Ammon's horn (tissue), 1 donor: ENCODE measurements at regions not wholly inside any gene's neighbourhood (a gene's known extent, or its start where the extent isn't known, plus 50 kb on each side); places are given as distances from the start of the nearest gene placed in this dataset.
"Not testable (repeated sequence)": the region's sequence is repeated elsewhere in the genome, so short reads cannot be mapped to it uniquely, and the experiment has no call there.

Experiments
- DNase-seq: peaks from one replicate; pipeline ENCODE4 v3.0.0-alpha.2; 2016; ENCODE audit warnings: low spot score

- DNase-seq, result no peak
Observed at GRCh38 chr4:117135634-117136354, 50.4 kb upstream of the TRAM1L1 start.

DNA sequence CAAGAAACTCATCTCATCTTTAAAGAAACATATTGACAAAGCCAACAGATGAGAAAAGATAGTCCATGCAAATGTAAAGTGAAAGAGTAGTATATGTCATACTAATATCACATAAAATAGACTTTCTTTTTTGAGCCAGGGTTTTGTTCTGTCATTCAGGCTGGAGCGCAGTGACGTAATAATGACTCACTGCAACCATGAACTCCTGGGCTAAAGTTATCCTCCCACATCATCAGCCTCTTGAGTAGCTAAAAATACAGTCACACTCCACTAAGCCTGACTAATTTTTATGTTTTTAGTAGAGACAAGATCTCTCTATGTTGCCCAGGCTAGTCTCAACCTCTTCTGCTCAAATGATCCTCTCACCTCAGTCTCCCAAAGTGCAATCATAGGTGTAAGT lies 51.8 kb upstream of the TRAM1L1 start:
- no peak for DNase-seq

DNA sequence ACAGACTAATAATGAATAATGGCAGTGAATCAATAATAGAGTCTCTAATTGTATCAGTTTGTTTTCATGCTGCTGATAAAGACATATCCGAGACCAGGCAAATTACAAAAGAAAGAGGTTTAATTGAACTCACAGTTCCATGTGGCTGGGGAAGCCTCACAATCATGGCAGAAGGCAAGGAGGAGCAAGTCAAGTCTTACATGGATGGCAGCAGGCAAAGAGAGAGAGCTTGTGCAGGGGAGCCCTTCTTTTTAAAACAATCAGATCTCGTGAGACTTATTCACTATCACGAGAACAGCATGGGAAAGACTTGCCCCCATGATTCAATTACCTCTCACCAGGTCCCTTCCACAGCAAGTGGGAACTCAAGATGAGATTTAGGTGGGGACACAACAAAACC lies 53.4 kb upstream of the TRAM1L1 start:
- DNase-seq, result not testable (repeated sequence)

DNA sequence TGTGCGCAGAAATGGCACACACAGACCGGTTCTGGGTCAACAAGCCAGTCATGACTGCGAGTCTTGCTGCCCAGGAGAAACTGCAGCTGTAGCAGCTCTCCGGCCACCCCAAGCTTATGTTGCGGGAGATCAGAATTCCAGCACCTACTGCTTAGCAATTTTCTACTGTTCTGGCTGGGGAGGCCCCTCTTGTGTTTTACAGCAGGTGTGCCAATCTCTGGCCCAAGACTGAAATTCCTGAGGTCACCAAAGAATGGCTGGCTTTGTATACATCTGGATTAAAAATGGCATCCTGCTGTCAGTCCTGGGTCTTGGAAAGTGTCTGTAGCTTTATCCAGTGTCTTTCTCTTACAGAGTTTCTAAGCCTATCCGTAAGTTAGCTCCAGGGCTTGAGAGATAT lies 68.9 kb upstream of the TRAM1L1 start:
- DNase-seq, result no peak

DNA sequence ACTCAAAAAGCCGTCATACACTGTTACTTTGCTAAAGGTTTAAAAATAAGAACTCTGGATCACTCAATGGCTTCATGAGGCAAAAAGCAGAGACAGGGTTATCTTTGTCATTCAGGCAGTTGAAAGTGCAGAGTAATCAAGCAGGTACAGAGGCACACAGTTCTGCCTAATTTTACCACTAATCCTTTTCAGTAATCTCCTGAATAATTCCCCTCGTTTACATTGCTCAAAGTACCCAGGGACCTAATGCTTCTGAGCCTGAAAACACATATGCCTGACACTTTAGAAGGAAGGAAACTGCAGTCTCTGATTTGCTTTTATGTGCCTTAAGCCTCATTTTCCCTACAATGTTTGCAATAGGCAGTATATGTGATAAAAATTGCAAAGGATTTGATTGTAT lies 71.4 kb upstream of the TRAM1L1 start:
- no peak for DNase-seq

DNA sequence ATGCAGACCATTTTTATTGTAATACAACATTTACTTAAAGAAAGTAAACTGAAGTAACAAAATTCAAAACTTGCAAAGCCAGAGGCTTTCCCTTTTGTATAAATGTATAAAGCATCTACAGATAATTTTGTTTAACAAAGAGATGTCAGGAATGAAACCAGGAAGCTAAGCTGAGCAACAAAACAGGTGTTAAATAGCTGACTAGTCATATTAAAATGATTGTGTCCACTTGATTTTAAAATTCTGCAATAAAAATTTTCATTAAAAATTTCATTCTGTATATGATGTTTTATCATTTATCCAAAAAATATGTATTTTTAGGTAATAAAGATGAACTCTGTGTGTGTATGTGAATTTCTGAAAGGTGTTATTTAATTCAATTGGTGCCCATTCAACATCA lies 72.0 kb upstream of the TRAM1L1 start:
- DNase-seq, result no peak

DNA sequence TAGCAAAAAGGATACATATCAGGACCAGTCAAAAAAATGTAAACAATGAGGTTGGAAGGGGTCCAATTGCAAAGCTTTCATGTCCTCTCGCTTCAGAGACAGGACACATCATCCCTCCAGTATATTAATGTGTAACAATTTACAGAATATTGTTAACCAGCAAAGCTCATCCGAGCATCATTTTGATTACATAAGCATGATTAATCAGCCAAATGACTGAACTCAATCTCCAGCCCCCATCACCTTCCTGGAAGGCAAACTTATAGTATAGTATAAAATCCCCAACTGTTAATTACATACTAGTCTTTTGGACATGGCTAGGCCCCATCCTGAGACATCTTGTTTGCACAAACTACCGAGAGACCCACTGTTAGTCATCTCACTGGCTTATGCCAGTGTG lies 77.6 kb upstream of the TRAM1L1 start:
- no peak for DNase-seq

DNA sequence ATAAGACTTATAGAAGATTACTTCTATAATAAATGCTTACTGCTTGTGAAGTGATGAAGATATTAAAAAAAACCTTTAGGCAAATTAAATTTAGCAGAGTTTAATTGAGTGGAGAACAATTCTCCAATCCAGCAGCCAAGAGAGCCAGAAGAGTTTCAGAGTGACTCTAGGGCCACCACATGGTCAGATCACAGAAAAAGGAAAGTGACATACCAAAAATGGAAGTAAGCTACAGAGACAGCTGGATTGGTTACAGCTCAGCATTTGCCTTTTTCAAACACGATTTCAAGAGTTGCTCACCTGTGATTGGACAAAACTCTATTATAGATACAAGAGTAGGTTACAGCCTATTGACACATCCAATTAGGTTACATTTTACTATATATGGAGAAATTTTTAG lies 79.0 kb upstream of the TRAM1L1 start:
- no peak for DNase-seq

- not testable (repeated sequence) for DNase-seq
Observed at GRCh38 chr4:117175369-117175768, 90.0 kb upstream of the TRAM1L1 start.

DNA sequence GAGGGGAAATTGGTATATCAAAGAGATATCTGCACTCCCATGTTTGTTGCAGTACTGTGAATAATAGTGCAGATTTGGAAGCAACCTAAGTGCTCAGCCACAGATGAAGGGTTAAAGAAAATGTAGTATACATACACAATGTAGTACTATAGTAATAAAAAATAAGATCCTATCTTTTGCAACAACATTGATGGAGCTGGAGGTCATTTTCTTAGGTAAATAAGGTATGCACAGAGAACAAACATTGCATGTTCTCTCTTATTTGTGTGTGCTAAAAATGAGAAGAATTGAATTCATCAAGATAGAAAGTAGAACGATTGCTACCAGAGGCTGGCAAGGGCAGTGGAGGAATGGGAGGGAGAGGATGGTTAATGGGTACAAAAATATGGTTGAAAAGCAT lies 117.9 kb upstream of the TRAM1L1 start:
- DNase-seq, result no peak

GRCh38 chr4:117210551-117210950 lies 125.2 kb upstream of the TRAM1L1 start:
- no peak for DNase-seq

DNA sequence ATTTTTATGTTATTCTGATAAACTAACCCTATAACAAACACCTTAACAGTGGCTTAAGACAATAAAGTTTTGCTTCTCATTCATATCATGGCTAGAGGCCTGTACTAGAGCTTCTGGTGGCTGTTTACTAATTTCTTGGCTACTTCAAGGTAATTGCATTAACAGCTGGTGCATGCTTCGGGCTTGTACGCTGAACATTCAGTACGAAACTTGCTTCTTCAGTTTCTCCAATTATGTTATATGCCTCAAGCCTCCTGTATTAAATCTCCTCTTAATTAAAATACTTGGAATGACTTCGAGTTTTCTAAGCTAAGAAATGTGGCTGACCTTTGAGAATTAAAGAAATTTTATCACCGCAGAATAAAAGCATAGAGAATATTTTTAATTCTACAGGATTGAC lies 138.9 kb upstream of the TRAM1L1 start:
- DNase-seq, result no peak

GRCh38 chr4:117225471-117225870 lies 140.1 kb upstream of the TRAM1L1 start:
- DNase-seq, result no peak

DNA sequence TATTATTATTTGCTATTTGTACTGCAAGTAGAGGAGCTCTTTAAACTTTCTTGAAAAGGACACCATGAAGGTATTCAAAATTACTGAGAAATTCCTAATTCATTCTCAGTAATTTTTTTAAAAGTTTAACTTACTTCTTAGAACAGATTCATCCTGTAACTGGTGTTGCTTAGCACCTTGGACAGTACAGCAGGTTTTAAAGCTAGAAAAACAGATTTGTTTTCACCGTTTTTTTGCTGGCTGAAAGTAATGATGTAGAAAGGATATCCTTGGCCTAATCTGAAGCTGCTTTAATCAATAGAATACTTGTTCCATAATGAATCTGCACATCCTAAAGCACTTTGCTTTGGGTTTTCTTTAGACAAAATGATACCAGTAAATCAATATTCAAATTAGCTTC lies 142.5 kb upstream of the TRAM1L1 start:
- DNase-seq, result no peak

DNA sequence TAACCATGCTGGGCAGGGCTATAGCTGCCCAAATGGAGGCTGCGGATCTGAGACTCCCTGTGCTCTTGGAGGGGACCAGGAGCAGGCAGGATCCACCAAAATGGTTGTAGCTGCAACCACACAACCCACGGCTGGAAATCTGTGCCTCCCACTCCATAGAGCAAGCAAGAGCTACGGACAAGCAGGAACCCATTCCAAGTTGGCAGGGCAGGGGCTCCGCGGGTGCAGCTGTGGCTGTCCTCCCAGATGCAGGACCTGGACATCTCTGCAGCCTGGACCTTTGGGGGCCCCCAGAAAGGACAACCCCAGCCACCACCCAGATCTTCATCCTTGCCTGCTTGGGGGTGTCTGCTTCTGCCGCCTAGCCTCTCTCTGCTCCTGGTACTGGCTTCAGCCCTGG lies 154.1 kb upstream of the TRAM1L1 start:
- no peak for DNase-seq

DNA sequence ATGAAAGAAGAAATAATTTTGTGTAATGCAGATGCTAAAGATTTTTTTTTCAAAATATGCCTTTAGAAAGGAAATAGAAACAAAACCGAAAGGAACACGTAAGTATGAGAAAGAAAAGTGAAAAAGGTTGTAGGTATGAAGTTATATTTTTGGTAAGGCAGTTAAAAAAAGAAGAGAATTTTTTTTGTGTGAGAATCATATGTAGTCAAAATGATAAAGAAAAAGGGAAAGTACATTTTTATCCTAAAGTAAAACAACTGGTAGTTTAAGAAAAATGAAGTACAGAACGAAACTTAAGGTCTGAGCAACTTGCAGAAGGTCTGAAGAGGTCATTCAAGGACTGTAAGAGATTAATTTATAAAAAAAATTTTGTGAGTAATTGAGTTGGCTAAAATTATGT lies 164.0 kb upstream of the TRAM1L1 start:
- DNase-seq, result no peak

DNA sequence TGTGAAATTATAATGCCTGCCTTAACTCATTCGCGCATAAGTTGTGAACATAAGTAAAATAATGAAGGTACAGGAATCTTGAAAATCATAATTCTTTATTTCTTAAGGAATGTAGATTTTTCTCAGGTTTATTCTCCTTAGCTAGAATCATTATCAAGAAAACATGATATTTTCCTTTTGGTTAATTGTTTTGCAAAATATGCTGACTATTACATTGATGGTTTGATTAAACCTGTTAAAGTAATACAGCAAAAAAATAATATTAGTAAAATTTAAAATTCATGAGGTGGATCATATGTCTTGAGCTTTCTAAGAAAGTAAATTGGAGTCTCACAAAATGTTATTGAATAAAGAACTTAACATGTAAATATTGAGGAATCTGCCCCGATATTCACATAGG lies 178.7 kb upstream of the TRAM1L1 start:
- DNase-seq, result no peak

- DNase-seq, result no peak
Observed at GRCh38 chr4:117267317-117267716, 181.9 kb upstream of the TRAM1L1 start.

GRCh38 chr4:117284736-117285135 lies 199.4 kb upstream of the TRAM1L1 start:
- peak; percentile 14 for DNase-seq

DNA sequence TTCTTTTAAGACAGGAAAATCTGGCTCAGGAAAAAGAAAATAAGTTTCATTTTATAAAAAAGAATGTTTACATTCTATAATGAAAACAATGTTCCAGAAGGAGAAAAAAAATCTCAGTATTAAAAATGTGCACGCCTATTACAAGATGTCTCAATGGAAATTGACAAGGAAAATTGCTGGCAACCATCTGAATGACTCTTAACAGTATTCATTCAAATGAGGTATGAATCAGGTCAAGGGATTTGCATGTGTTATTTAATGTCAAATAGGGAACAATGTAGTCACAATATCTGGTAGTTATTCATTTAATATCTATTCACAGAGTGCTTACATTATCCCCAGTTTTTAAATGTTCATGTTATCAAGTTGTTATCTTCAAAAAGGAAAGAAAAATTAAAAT lies 208.4 kb upstream of the TRAM1L1 start:
- DNase-seq, result no peak

DNA sequence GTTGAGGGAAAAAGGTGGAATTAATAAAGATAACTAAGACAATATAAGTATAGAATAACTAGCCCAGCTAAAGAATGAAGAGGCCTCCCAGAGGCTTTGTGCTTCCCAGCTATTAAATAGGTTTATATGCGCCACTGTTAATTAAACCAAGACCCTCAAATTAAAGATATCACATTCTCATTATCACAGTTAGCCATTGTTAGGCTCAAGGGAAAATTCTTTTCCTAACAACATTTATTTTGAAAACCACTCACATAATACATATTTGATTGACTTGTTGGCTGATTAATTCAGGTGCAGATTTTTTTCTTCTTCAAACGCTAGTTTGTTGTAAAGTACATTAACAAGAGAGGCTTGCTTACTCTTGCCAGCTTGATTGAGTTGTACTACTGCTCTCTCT lies 216.8 kb upstream of the TRAM1L1 start:
- DNase-seq, result no peak

DNA sequence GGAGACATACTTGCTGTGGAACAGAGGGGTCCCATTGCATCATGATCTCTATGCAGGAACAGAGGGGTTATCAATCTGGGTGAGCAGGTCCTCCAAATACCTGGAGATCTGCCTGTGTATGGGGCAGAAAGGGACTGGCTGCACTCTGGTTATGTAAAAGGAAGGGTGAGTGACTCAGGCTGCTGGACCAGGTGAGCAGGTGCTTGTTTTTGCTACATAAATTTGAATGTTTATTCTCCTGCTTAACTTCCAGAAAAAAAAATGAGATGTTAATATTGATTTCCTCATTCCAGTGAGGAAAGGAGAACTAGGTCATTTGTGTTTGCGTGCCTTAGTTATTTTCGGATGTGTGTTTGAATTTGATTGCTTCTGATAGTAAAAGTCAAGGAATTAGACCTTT lies 225.8 kb upstream of the TRAM1L1 start:
- no peak for DNase-seq

GRCh38 chr4:117311989-117312388 lies 226.6 kb upstream of the TRAM1L1 start:
- DNase-seq, result no peak

GRCh38 chr4:117324851-117325491 lies 239.6 kb upstream of the TRAM1L1 start:
- DNase-seq, result no peak
